HG03159 (cell line): ENCODE measurements at regions not wholly inside any gene's neighbourhood (a gene's known extent, or its start where the extent isn't known, plus 50 kb on each side); places are given as distances from the start of the nearest gene placed in this dataset.

Experiments
- ATAC-seq: cut with Tn5 transposase; IDR thresholded peaks from one replicate; pipeline ENCODE4 v1.9.1; 2021; ENCODE audit warnings: mild to moderate bottlenecking, moderate library complexity; ENCODE audit not compliant: unreplicated experiment

- peak; percentile 45 for ATAC-seq
Observed at GRCh38 chr3:22565393-22565792, 637.7 kb upstream of the UBE2E2 start.

GRCh38 chr3:22568285-22568684 is 634.8 kb upstream of the UBE2E2 start:
- ATAC-seq, result no peak

- ATAC-seq, result no peak
Observed at GRCh38 chr3:22569570-22569969, 633.6 kb upstream of the UBE2E2 start.

- ATAC-seq, result no peak
Observed at GRCh38 chr3:22581007-22581406, 622.1 kb upstream of the UBE2E2 start.

GRCh38 chr3:22582266-22582665 is 620.9 kb upstream of the UBE2E2 start:
- no peak for ATAC-seq

- ATAC-seq, result no peak
Observed at GRCh38 chr3:22585504-22585903, 617.6 kb upstream of the UBE2E2 start.

GRCh38 chr3:22585911-22586310 is 617.2 kb upstream of the UBE2E2 start:
- ATAC-seq, result no peak

- ATAC-seq, result no peak
Observed at GRCh38 chr3:22587446-22587845, 615.7 kb upstream of the UBE2E2 start.

GRCh38 chr3:22593638-22594037 is 609.5 kb upstream of the UBE2E2 start:
- ATAC-seq, result no peak

GRCh38 chr3:22594990-22595389 is 608.1 kb upstream of the UBE2E2 start:
- ATAC-seq, result no peak

- ATAC-seq, result no peak
Observed at GRCh38 chr3:22606461-22606860, 596.7 kb upstream of the UBE2E2 start.

- ATAC-seq, result no peak
Observed at GRCh38 chr3:22606938-22607337, 596.2 kb upstream of the UBE2E2 start.

GRCh38 chr3:22608093-22608492 is 595.0 kb upstream of the UBE2E2 start:
- ATAC-seq, result no peak

GRCh38 chr3:22608721-22609120 is 594.4 kb upstream of the UBE2E2 start:
- ATAC-seq, result no peak

GRCh38 chr3:22609139-22609538 is 594.0 kb upstream of the UBE2E2 start:
- no peak for ATAC-seq

GRCh38 chr3:22612927-22613326 is 590.2 kb upstream of the UBE2E2 start:
- ATAC-seq, result no peak

- no peak for ATAC-seq
Observed at GRCh38 chr3:22615790-22616189, 587.3 kb upstream of the UBE2E2 start.

- no peak for ATAC-seq
Observed at GRCh38 chr3:22617372-22617771, 585.8 kb upstream of the UBE2E2 start.

- no peak for ATAC-seq
Observed at GRCh38 chr3:22620498-22620897, 582.6 kb upstream of the UBE2E2 start.

- ATAC-seq, result no peak
Observed at GRCh38 chr3:22621205-22621809, 581.8 kb upstream of the UBE2E2 start.

GRCh38 chr3:22627993-22628499 is 575.1 kb upstream of the UBE2E2 start:
- no peak for ATAC-seq

GRCh38 chr3:22632536-22632935 is 570.6 kb upstream of the UBE2E2 start:
- no peak for ATAC-seq

GRCh38 chr3:22634433-22634832 is 568.7 kb upstream of the UBE2E2 start:
- ATAC-seq, result peak; percentile 51
